Bronchial epithelial cell (primary cell): ENCODE measurements at regions not wholly inside any gene's neighbourhood (a gene's known extent, or its start where the extent isn't known, plus 50 kb on each side); places are given as distances from the start of the nearest gene placed in this dataset.
A peak's percentile ranks its signal among the peaks of the same experiment; 100 is the strongest.

Source experiments
- DNase-seq: peaks from one replicate; pipeline ENCODE4 v3.0.0-alpha.2; 2010; ENCODE audit warnings: low read depth
- FAIRE-seq: peaks from 2 replicates; lab custom pipeline; 2011; peaks lifted over from hg19 to GRCh38; lab: Jason Lieb, UNC
- H3K27me3 ChIP-seq: 2 replicates; pipeline ENCODE4 v1.5.1; 2011; ENCODE audit warnings: low read length; ENCODE audit not compliant: control insufficient read depth, insufficient read depth
- H3K36me3 ChIP-seq: 2 replicates; pipeline ENCODE4 v1.5.1; 2011; ENCODE audit warnings: low read length; ENCODE audit not compliant: control insufficient read depth, insufficient read depth
- H3K4me3 ChIP-seq: 2 replicates; pipeline ENCODE4 v1.5.1; 2011; ENCODE audit warnings: mild to moderate bottlenecking, low read depth, low read length, control low read depth
- TF ChIP-seq, protein P1 (sequence below): IDR thresholded peaks from 2 replicates; pipeline ENCODE4 v1.5.1; 2011; ENCODE audit warnings: mild to moderate bottlenecking, moderate library complexity, low read length, control low read depth, inconsistent platforms; ENCODE audit not compliant: insufficient read depth, severe bottlenecking

DNA sequence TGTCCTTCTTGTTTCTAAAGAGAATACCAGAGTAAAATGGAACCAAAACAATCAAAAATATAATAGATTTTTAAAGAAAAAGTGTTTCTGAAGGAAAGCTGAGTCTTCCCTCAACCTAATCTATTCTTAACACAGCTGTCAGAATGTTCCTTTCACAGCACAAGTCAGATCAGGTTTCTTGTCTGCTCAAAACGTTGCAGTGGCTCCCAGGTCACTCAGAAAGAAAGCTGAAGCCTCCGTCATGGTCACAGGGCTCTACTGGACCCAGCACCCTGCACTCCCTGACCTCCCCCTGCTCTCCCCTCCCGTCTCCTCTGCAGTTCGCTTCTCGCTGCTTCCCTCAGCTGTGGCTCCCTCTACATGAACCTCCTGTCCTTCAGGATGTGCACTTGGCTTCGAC lies 90.7 kb upstream of the PTPRM start:
- FAIRE-seq (no peak), DNase-seq (no peak)
- Histone ChIP-seq H3K4me3 (no peak overlapping the region), H3K27me3 (no peaks in the 10 kb centered on the region), H3K36me3 (no peaks in the 10 kb centered on the region)
- TF ChIP-seq, protein P1, sequence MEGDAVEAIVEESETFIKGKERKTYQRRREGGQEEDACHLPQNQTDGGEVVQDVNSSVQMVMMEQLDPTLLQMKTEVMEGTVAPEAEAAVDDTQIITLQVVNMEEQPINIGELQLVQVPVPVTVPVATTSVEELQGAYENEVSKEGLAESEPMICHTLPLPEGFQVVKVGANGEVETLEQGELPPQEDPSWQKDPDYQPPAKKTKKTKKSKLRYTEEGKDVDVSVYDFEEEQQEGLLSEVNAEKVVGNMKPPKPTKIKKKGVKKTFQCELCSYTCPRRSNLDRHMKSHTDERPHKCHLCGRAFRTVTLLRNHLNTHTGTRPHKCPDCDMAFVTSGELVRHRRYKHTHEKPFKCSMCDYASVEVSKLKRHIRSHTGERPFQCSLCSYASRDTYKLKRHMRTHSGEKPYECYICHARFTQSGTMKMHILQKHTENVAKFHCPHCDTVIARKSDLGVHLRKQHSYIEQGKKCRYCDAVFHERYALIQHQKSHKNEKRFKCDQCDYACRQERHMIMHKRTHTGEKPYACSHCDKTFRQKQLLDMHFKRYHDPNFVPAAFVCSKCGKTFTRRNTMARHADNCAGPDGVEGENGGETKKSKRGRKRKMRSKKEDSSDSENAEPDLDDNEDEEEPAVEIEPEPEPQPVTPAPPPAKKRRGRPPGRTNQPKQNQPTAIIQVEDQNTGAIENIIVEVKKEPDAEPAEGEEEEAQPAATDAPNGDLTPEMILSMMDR, result no peak

DNA sequence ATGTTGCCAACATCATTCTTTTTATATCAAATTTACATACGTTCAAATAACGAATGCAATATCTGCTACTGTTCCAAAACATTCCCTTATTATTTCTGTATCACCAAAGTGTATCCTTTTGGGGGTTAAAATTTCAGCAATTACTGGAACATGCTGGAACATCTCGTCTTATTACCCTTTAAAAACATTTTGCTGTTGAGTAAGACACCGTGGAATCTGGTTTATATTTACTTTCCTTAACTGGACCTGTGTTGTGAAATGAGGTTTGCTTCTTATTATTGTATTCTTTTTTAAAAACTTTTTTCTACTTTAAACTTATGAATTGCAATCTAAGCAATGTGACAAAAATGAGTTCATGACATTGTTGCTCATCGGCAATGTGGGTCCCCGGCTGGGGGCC lies 87.4 kb upstream of the PTPRM start:
- no peak overlapping the region for H3K4me3 ChIP-seq
- no peaks in the 10 kb centered on the region for H3K27me3 ChIP-seq
- no peak for FAIRE-seq
- no peaks in the 10 kb centered on the region for H3K36me3 ChIP-seq
- peak; percentile 22 for DNase-seq
- TF ChIP-seq, protein P1, result no peak

DNA sequence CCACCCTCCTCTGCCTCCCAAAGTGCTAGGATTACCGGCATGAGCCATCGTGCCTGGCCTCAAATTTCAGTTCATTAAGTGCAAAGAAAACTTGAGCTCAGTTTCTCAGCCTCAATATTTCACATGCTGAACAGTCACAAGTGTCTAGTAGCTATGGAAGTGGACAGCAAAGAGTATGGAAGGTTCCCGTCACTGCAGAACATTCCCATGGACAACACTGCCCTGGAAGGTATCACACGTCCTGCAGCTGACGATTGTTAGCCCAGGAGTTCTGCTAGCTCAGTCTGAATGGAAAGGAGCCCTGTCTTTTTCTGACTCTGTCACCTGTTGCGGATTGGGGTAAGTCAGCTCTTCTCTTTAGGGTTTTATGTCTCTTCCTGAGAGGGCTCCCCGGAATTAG lies 86.2 kb upstream of the PTPRM start:
- FAIRE-seq (peak; percentile 77), DNase-seq (no peak)
- no peaks in the 10 kb centered on the region for H3K36me3 ChIP-seq
- TF ChIP-seq, protein P1, result no peak
- H3K27me3 ChIP-seq, result no peaks in the 10 kb centered on the region
- no peak overlapping the region for H3K4me3 ChIP-seq

DNA sequence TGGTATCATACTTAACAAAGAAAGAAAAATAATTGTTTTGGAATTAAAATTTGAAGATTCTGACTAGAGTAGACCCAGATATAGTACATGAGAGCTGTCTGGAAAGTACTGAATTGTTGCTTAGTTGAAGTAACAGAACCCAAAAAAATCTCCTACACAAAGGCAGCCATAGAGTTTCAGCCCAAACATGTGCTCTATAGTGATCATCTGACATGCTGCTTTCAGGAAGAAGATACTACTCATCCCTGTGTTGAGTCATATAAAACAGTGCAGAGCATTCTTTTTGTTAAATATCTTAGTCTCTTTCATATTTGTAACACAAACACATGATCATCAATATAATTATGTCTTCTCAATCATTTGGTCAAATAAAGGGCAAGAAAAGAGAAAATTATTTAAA lies 84.8 kb upstream of the PTPRM start:
- Histone ChIP-seq H3K36me3 (no peaks in the 10 kb centered on the region), H3K4me3 (no peak overlapping the region), H3K27me3 (no peaks in the 10 kb centered on the region)
- DNase-seq, result peak; percentile 43
- no peak for FAIRE-seq
- TF ChIP-seq, protein P1, result no peak

DNA sequence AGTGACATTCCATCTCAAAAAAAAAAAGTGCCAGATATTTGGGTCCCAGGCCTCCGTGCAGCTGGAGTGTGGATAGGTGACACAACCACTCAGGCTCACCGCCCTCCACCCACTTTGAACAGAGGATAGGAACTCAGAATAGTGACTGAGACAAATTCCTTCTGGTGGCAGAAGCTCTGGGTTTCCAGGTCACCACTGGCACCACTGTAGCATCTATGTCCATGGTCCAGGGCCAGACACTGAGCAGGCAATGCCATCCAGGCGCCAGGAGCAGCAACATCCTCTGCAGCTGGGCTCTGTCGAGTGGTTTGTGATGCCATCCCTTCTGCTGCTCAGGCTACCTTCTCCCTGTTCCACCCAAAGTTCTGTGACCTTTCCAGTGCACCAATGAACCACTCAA lies 81.5 kb upstream of the PTPRM start:
- FAIRE-seq, result peak; percentile 18
- H3K27me3 ChIP-seq, result no peaks in the 10 kb centered on the region
- no peak overlapping the region for H3K4me3 ChIP-seq
- no peak for DNase-seq
- H3K36me3 ChIP-seq, result no peaks in the 10 kb centered on the region
- TF ChIP-seq, protein P1, result no peak

DNA sequence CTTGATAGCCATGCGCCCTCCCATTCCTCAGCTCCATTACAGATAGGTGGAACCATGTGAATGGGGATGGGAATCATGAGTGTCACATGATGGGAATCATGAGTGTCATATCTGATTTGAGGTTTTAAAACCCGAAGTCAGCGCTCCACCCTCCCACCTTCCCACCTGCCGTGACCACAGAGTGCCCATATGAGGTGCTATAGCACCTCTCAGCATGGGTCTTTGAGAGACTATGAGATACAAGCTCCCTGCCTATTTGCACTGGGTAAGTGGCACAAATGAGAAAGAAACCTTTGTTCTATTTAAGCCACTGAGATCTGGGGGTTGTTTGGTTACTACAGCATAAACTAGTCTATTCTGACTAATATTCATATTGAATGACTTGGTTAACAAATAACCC lies 78.5 kb upstream of the PTPRM start:
- TF ChIP-seq, protein P1, result no peak
- no peaks in the 10 kb centered on the region for H3K27me3 ChIP-seq
- no peaks in the 10 kb centered on the region for H3K36me3 ChIP-seq
- H3K4me3 ChIP-seq, result no peak overlapping the region
- FAIRE-seq (no peak), DNase-seq (peak; percentile 5)
